PC-9 (cell line): ENCODE measurements at regions not wholly inside any gene's neighbourhood (a gene's known extent, or its start where the extent isn't known, plus 50 kb on each side); places are given as distances from the start of the nearest gene placed in this dataset.

ENCODE experiments used
- BruUV-seq: library from RNA; stranded (reverse); fragments of 400-500 nt; replicated peaks from 2 replicates; lab custom pipeline; 2021; lab: Mats Ljungman, UMichigan
- CTCF ChIA-PET: fragments of 300-600 bp; sonication (Branson Sonifier 250); formaldehyde crosslinking; loops from one replicate; lab custom pipeline; 2022; ENCODE audit warnings: antibody characterized with exemption; lab: Charles Lee
- POLR2A ChIA-PET: fragments of 300-600 bp; sonication (Branson Sonifier 250); formaldehyde crosslinking; loops from one replicate; lab custom pipeline; 2022; ENCODE audit warnings: antibody characterized with exemption; ENCODE audit not compliant: unreplicated experiment; lab: Charles Lee
- DNase-seq, 2 experiments: peaks; one replicate each; pipeline versions ENCODE4 v3.0.0 to v3.0.0-alpha.2; 2015 to 2022; ENCODE audit warnings: mixed read lengths in 1 of 2
- H2AFZ ChIP-seq: fragments of 200-600 bp; sonication (generic); 2 replicates; pipeline ENCODE4 v1.8.1; 2017; ENCODE audit warnings: antibody characterized with exemption
- H3F3A ChIP-seq: fragments of 200-600 bp; sonication (generic); 2 replicates; pipeline ENCODE4 v1.8.1; 2017; ENCODE audit warnings: antibody characterized with exemption, mild to moderate bottlenecking, low read depth; ENCODE audit not compliant: insufficient read depth
- H3K27ac ChIP-seq: fragments of 200-600 bp; sonication (generic); 2 replicates; pipeline ENCODE4 v1.6.1; 2016; ENCODE audit warnings: mixed run types
- H3K27me3 ChIP-seq: fragments of 200-600 bp; sonication (generic); 2 replicates; pipeline ENCODE4 v1.6.1; 2016; ENCODE audit warnings: low read depth, mixed run types; ENCODE audit not compliant: insufficient read depth
- H3K36me3 ChIP-seq: fragments of 200-600 bp; sonication (generic); 2 replicates; pipeline ENCODE4 v1.6.1; 2016; ENCODE audit warnings: low read depth, mixed run types
- H3K4me1 ChIP-seq: fragments of 200-600 bp; sonication (generic); replicated peaks from 2 replicates; pipeline ENCODE4 v1.6.1; 2016; ENCODE audit warnings: mixed run types; ENCODE audit not compliant: insufficient read depth
- H3K4me2 ChIP-seq: fragments of 200-600 bp; sonication (generic); 2 replicates; pipeline ENCODE4 v1.6.1; 2017; ENCODE audit warnings: mixed run types
- H3K4me3 ChIP-seq: fragments of 200-600 bp; sonication (generic); 2 replicates; pipeline ENCODE4 v1.6.1; 2016; ENCODE audit warnings: mixed run types
- H3K79me2 ChIP-seq: fragments of 200-600 bp; sonication (generic); 2 replicates; pipeline ENCODE4 v1.6.1; 2017; ENCODE audit warnings: low read depth, mixed run types
- H3K9me2 ChIP-seq: fragments of 200-600 bp; sonication (generic); 2 replicates; pipeline ENCODE4 v1.8.1; 2017; ENCODE audit warnings: mild to moderate bottlenecking; ENCODE audit not compliant: insufficient read depth
- H3K9me3 ChIP-seq: fragments of 200-600 bp; sonication (generic); 2 replicates; pipeline ENCODE4 v1.8.1; 2016; ENCODE audit warnings: low read depth; ENCODE audit not compliant: insufficient read depth
- H4K20me1 ChIP-seq: fragments of 200-600 bp; sonication (generic); 2 replicates; pipeline ENCODE4 v1.8.1; 2017; ENCODE audit not compliant: insufficient read depth
- CTCF ChIP-seq: fragments of 200-600 bp; sonication (generic); conservative IDR thresholded peaks from 2 replicates; pipeline ENCODE4 v1.6.1; 2017; ENCODE audit warnings: mixed run types, antibody characterized with exemption, mild to moderate bottlenecking, moderate library complexity
- EZH2 ChIP-seq: fragments of 200-600 bp; sonication (generic); IDR thresholded peaks from 2 replicates; pipeline ENCODE4 v1.8.0; 2017; ENCODE audit warnings: antibody characterized with exemption, low read depth
- intact Hi-C: fragments of 100-400 bp; cut with micrococcal nuclease; formaldehyde crosslinking; loops from one replicate; pipeline ENCODE4 v1.10.0; 2022; ENCODE audit not compliant: unreplicated experiment

GRCh38 chr13:64256751-64257150 lies 2841.1 kb upstream of the PCDH20 start:
- TF ChIP-seq EZH2 (no peak), CTCF (no peak)
- no peak overlapping the region for H2AFZ ChIP-seq
- no peak overlapping the region for H3K4me3 ChIP-seq
- H3K36me3 ChIP-seq: no peaks in the 10 kb centered on the region
- CTCF ChIA-PET: no interaction called here
- H3K79me2 ChIP-seq: no peaks in the 10 kb centered on the region
- no peak for DNase-seq
- no peaks in the 10 kb centered on the region for H3K27me3 ChIP-seq
- no peaks in the 10 kb centered on the region for H3K9me3 ChIP-seq
- no peak overlapping the region for H3K27ac ChIP-seq
- POLR2A ChIA-PET: no interaction called here
- H3K4me2 ChIP-seq: no peak overlapping the region
- no peaks in the 10 kb centered on the region for H3K4me1 ChIP-seq
- no peaks in the 10 kb centered on the region for H3F3A ChIP-seq
- H3K9me2 ChIP-seq: no peaks in the 10 kb centered on the region
- no peaks in the 10 kb centered on the region for H4K20me1 ChIP-seq
- intact Hi-C loops: no loop called here
- BruUV-seq: no TSS peak

GRCh38 chr13:64255988-64256387 lies 2840.3 kb upstream of the PCDH20 start:
- no peak overlapping the region for H2AFZ ChIP-seq
- no peaks in the 10 kb centered on the region for H3K9me2 ChIP-seq
- no peaks in the 10 kb centered on the region for H3K36me3 ChIP-seq
- no peaks in the 10 kb centered on the region for H3K4me1 ChIP-seq
- POLR2A ChIA-PET: no interaction called here
- no peaks in the 10 kb centered on the region for H4K20me1 ChIP-seq
- BruUV-seq: no TSS peak
- no peaks in the 10 kb centered on the region for H3K9me3 ChIP-seq
- H3K27me3 ChIP-seq: no peaks in the 10 kb centered on the region
- no peaks in the 10 kb centered on the region for H3F3A ChIP-seq
- no peak overlapping the region for H3K27ac ChIP-seq
- TF ChIP-seq EZH2: no peak
- no peak for TF ChIP-seq CTCF
- H3K4me3 ChIP-seq: no peak overlapping the region
- intact Hi-C loops: no loop called here
- H3K79me2 ChIP-seq: no peaks in the 10 kb centered on the region
- no peak for DNase-seq
- CTCF ChIA-PET: no interaction called here
- no peak overlapping the region for H3K4me2 ChIP-seq

- no peaks in the 10 kb centered on the region for H4K20me1 ChIP-seq
- no peak overlapping the region for H3K4me3 ChIP-seq
- H3K4me2 ChIP-seq: no peak overlapping the region
- BruUV-seq: no TSS peak
- ChIA-PET POLR2A (no interaction called here), CTCF (no interaction called here)
- H3F3A ChIP-seq: no peaks in the 10 kb centered on the region
- H3K4me1 ChIP-seq: no peaks in the 10 kb centered on the region
- H3K27ac ChIP-seq: no peak overlapping the region
- no peak for DNase-seq
- intact Hi-C loops: no loop called here
- H2AFZ ChIP-seq: no peak overlapping the region
- H3K27me3 ChIP-seq: no peaks in the 10 kb centered on the region
- H3K36me3 ChIP-seq: no peaks in the 10 kb centered on the region
- H3K9me2 ChIP-seq: no peaks in the 10 kb centered on the region
- TF ChIP-seq CTCF (no peak), EZH2 (no peak)
- no peaks in the 10 kb centered on the region for H3K79me2 ChIP-seq
- H3K9me3 ChIP-seq: no peaks in the 10 kb centered on the region
Measured at GRCh38 chr13:64248371-64249065, 2832.9 kb upstream of the PCDH20 start.
